ENCODE measurements at regions not wholly inside any gene's neighbourhood (a gene's known extent, or its start where the extent isn't known, plus 50 kb on each side); places are given as distances from the start of the nearest gene placed in this dataset.

DNA sequence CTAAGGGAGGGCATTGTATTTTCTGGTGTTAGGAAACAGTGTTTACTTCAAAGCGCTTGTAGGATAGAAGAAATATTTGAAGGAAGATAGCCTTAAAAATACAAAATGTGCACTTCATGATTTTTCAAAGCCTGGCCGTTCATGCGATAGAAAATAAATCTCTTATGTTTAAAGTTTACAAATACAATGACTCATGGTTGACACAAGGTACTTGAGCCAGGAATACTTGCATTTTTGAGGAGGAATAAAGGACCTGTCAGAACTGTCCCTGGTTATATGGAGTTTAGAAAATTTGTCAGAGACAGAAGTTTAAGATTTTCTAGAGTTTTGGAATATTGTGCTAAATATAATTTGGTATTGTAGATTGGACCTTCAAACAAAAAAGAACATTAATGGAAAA is 1223.2 kb upstream of the SLC10A2 start:
- no peak overlapping the region for H2BK20ac ChIP-seq (ENCODE audit: low read length)
- no peak overlapping the region for H3K9ac ChIP-seq (replicated peaks in 1 of 4; ENCODE audit: extremely low read depth in 1 of 4, low read depth in 3 of 4, low read length in 3 of 4)
- no peak overlapping the region for H3K4ac ChIP-seq (replicated peaks; ENCODE audit: insufficient read length, low read depth, low read length)
- no peaks in the 10 kb centered on the region for H3K9me3 ChIP-seq (ENCODE audit: insufficient read depth in 2 of 2, low read depth in 1 of 2, low read length in 1 of 2)
- no peak overlapping the region for H3K27ac ChIP-seq (ENCODE audit: low read depth, low read length)
- H2BK120ac ChIP-seq (replicated peaks; ENCODE audit: low read depth, low read length), result no peak overlapping the region
- no peak overlapping the region for H3K4me3 ChIP-seq (ENCODE audit: extremely low read depth in 1 of 4, insufficient read depth in 2 of 4, low read depth in 3 of 4, low read length in 4 of 4)
- H3K36me3 ChIP-seq (ENCODE audit: control insufficient read depth in 2 of 4, insufficient read depth in 4 of 4, low read length in 3 of 4), result no peaks in the 10 kb centered on the region
- H2BK15ac ChIP-seq (ENCODE audit: low read length), result no peak overlapping the region
- no peak overlapping the region for H3K18ac ChIP-seq (ENCODE audit: extremely low read depth, low read length)
- no peak overlapping the region for H4K5ac ChIP-seq (ENCODE audit: insufficient read length, low read depth, low read length)
- no peaks in the 10 kb centered on the region for H3K27me3 ChIP-seq (replicated peaks in 1 of 4; ENCODE audit: control insufficient read depth in 3 of 4, extremely low read depth in 1 of 4, insufficient read depth in 3 of 4, low read length in 3 of 4)
- no peak overlapping the region for H2AFZ ChIP-seq (ENCODE audit: low read length)
- ChIA-PET POLR2A (ENCODE audit: partially characterized antibody) (no interaction called here), CTCF (ENCODE audit: partially characterized antibody) (no interaction called here)
- H3K56ac ChIP-seq (replicated peaks; ENCODE audit: insufficient read length, low read depth, low read length), result no peak overlapping the region
- no peak overlapping the region for H2BK12ac ChIP-seq (ENCODE audit: low read depth, low read length)
- H3K23me2 ChIP-seq (ENCODE audit: low read depth, low read length), result no peaks in the 10 kb centered on the region
- no peak overlapping the region for H3K4me2 ChIP-seq (ENCODE audit: insufficient read depth in 1 of 2, low read depth in 2 of 2, low read length in 2 of 2)
- FAIRE-seq, result no peak
- 86% methylated on average over 3 of the region's 3 CpGs; no CpG with 5 or more reads in 1 of the 2 experiments for WGBS, 2 experiments (ENCODE audit: extremely low coverage in 1 of 2, insufficient coverage in 1 of 2, insufficient read length in 1 of 2, insufficient replicate concordance in 2 of 2, low coverage in 1 of 2, low lambda C conversion rate in 2 of 2, missing lambda C conversion rate in 1 of 2)
- no peak overlapping the region for H4K91ac ChIP-seq (replicated peaks; ENCODE audit: insufficient read length, low read length)
- peaks cover 0 to 2% (median 0%) of the 10 kb centered on the region in 4 experiments; a peak in 2 of 7 replicates for H3K4me1 ChIP-seq (replicated peaks in 1 of 4; ENCODE audit: control insufficient read depth in 3 of 4, insufficient read depth in 4 of 4, low read length in 3 of 4)
- H3K23ac ChIP-seq (ENCODE audit: insufficient read length), result no peak overlapping the region
- no peak overlapping the region for H4K8ac ChIP-seq (ENCODE audit: extremely low read depth, insufficient read depth, low read length)
- no peak overlapping the region for H3K14ac ChIP-seq (ENCODE audit: insufficient read length)
- H2AK5ac ChIP-seq (ENCODE audit: low read depth, low read length), result no peak overlapping the region
- H3K79me1 ChIP-seq (ENCODE audit: low read depth, low read length), result no peaks in the 10 kb centered on the region
- DNase-seq (ENCODE audit: low read depth in 1 of 2, low spot score in 2 of 2), result no peak
- no peaks in the 10 kb centered on the region for H4K20me1 ChIP-seq (replicated peaks in 1 of 2; ENCODE audit: control insufficient read depth in 1 of 2, insufficient read depth in 2 of 2, low read length in 2 of 2)
- H2BK5ac ChIP-seq (ENCODE audit: low read depth, low read length), result no peak overlapping the region
- H3K79me2 ChIP-seq (ENCODE audit: control insufficient read depth in 1 of 2, insufficient read depth in 2 of 2, low read length in 2 of 2), result no peaks in the 10 kb centered on the region
- TF ChIP-seq, protein P1, sequence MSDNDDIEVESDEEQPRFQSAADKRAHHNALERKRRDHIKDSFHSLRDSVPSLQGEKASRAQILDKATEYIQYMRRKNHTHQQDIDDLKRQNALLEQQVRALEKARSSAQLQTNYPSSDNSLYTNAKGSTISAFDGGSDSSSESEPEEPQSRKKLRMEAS (IDR thresholded peaks at IDR 0.05), result no peak
- TF ChIP-seq E2F6 (IDR thresholded peaks at IDR 0.05) (no peak), TAF1 (IDR thresholded peaks at IDR 0.05; ENCODE audit: low read depth, low read length) (no peak), CTBP2 (IDR thresholded peaks at IDR 0.05; ENCODE audit: borderline replicate concordance, insufficient read depth, insufficient read length, low read length) (no peak), RXRA (IDR thresholded peaks at IDR 0.05; ENCODE audit: insufficient read depth, low read depth, low read length) (no peak), POLR2AphosphoS5 (IDR thresholded peaks at IDR 0.05; ENCODE audit: low read depth, low read length) (no peak), SUZ12 (IDR thresholded peaks at IDR 0.05; ENCODE audit: low read length) (no peak), POLR2A (IDR thresholded peaks at IDR 0.05; ENCODE audit: control extremely low read depth in 1 of 2, low read depth in 2 of 2, low read length in 2 of 2) (no peak), BRCA1 (IDR thresholded peaks at IDR 0.05; ENCODE audit: low read depth, low read length) (no peak), CREB1 (IDR thresholded peaks at IDR 0.05) (no peak), KDM4A (IDR thresholded peaks at IDR 0.05; ENCODE audit: low read depth, low read length, severe bottlenecking) (no peak), KDM1A (IDR thresholded peaks at IDR 0.05; ENCODE audit: borderline replicate concordance, low read length) (no peak), KDM5A (IDR thresholded peaks at IDR 0.05; ENCODE audit: low read length) (no peak)
- TF ChIP-seq, protein P2, sequence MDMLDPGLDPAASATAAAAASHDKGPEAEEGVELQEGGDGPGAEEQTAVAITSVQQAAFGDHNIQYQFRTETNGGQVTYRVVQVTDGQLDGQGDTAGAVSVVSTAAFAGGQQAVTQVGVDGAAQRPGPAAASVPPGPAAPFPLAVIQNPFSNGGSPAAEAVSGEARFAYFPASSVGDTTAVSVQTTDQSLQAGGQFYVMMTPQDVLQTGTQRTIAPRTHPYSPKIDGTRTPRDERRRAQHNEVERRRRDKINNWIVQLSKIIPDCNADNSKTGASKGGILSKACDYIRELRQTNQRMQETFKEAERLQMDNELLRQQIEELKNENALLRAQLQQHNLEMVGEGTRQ (IDR thresholded peaks at IDR 0.05; ENCODE audit: low read length), result no peak
